B cell (primary cell): ENCODE measurements at regions not wholly inside any gene's neighbourhood (a gene's known extent, or its start where the extent isn't known, plus 50 kb on each side); places are given as distances from the start of the nearest gene placed in this dataset.

ENCODE experiments used
- ATAC-seq: fragments of 200-7000 bp; cut with Tn5 transposase; one replicate; pipeline ENCODE4 v1.10.0; 2021; ENCODE audit warnings: low read depth, mild to moderate bottlenecking, moderate number of reproducible peaks, moderate library complexity
- CTCF ChIA-PET: fragments of 350-600 bp; sonication (Branson Sonifier 250); formaldehyde crosslinking; loops from one replicate; lab custom pipeline; 2021; ENCODE audit warnings: antibody characterized with exemption, inconsistent platforms; lab: Charles Lee
- POLR2A ChIA-PET: fragments of 350-600 bp; sonication (Branson Sonifier 250); formaldehyde crosslinking; loops from one replicate; lab custom pipeline; 2021; ENCODE audit warnings: antibody characterized with exemption; lab: Charles Lee
- DNase-seq: peaks from one replicate; pipeline ENCODE4 v3.0.0; 2013
- H2AFZ ChIP-seq: 2 replicates; pipeline ENCODE4 v1.6.1; 2012; ENCODE audit warnings: mild to moderate bottlenecking, low read depth, low read length; ENCODE audit not compliant: insufficient read depth, poor library complexity, severe bottlenecking
- H3K27ac ChIP-seq, 2 donors: 1 replicate in 1 of 2; 2 replicates in 1 of 2; pipeline ENCODE4 v1.5.1; 2012 to 2013; ENCODE audit warnings: low read length in 2 of 2, mild to moderate bottlenecking in 2 of 2, moderate library complexity in 1 of 2
- H3K27me3 ChIP-seq, 4 experiments: fragments of 200-600 bp in 1 of 4; sonication (generic) in 1 of 4; replicated peaks in 1 of 4; 1 replicate in 2 of 4; 2 replicates in 2 of 4; pipeline versions ENCODE4 v1.6.1 to v1.7.0; 2013 to 2016; ENCODE audit warnings: low read length in 3 of 4, mild to moderate bottlenecking in 2 of 4, mixed read lengths in 1 of 4, moderate library complexity in 1 of 4; ENCODE audit not compliant: insufficient read depth in 4 of 4, control insufficient read depth in 3 of 4; ENCODE audit errors: control extremely low read depth in 1 of 4
- H3K36me3 ChIP-seq, 2 experiments: replicated peaks in 1 of 2; 1 replicate in 1 of 2; 2 replicates in 1 of 2; pipeline versions ENCODE4 v1.6.1 to v1.7.1; 2013; ENCODE audit warnings: low read length in 1 of 2; ENCODE audit not compliant: insufficient read depth in 2 of 2, control insufficient read depth in 1 of 2; ENCODE audit errors: control extremely low read depth in 1 of 2, extremely low read depth in 1 of 2
- H3K4me1 ChIP-seq, 2 donors: fragments of 200-600 bp in 1 of 2; sonication (generic) in 1 of 2; 1 replicate in 1 of 2; 2 replicates in 1 of 2; pipeline versions ENCODE4 v1.5.1 to v1.6.1; 2013 to 2017; ENCODE audit warnings: low read length in 2 of 2; ENCODE audit not compliant: control insufficient read depth in 2 of 2, insufficient read depth in 2 of 2
- H3K4me2 ChIP-seq: replicated peaks from 2 replicates; pipeline ENCODE3; 2012; ENCODE audit warnings: mild to moderate bottlenecking, low read depth, low read length; ENCODE audit not compliant: poor library complexity, severe bottlenecking
- H3K4me3 ChIP-seq, 5 experiments: fragments of 200-600 bp in 1 of 5; sonication (generic) in 1 of 5; 1 replicate in 3 of 5; 2 replicates in 2 of 5; pipeline versions ENCODE4 v1.5.1 to v1.7.0; 2011 to 2016; ENCODE audit warnings: low read length in 4 of 5, mild to moderate bottlenecking in 4 of 5, low read depth in 2 of 5, control low read depth in 1 of 5, moderate library complexity in 1 of 5; ENCODE audit not compliant: insufficient read depth in 1 of 5; ENCODE audit errors: control extremely low read depth in 1 of 5, extremely low read depth in 1 of 5
- H3K79me2 ChIP-seq: fragments of 200-600 bp; sonication (generic); one replicate; pipeline ENCODE4 v1.6.0; 2016; ENCODE audit warnings: low read length; ENCODE audit not compliant: control insufficient read depth, insufficient read depth
- H3K9ac ChIP-seq: fragments of 200-600 bp; sonication (generic); 2 replicates; pipeline ENCODE4 v1.6.1; 2017; ENCODE audit warnings: mild to moderate bottlenecking, low read length, moderate library complexity
- H3K9me3 ChIP-seq, 3 donors: one replicate each; pipeline versions ENCODE4 v1.6.1 to v1.7.1; 2013; ENCODE audit warnings: low read length in 2 of 3; ENCODE audit not compliant: control insufficient read depth in 2 of 3, insufficient read depth in 1 of 3; ENCODE audit errors: control extremely low read depth in 1 of 3
- H4K20me1 ChIP-seq: 2 replicates; pipeline ENCODE4 v1.6.0; 2012; ENCODE audit warnings: mild to moderate bottlenecking, low read length; ENCODE audit not compliant: insufficient read depth, control insufficient read depth, poor library complexity, severe bottlenecking
- H3K27ac Mint-ChIP-seq: one replicate; pipeline ENCODE4 v1.8.0; 2021; ENCODE audit warnings: mixed read lengths
- H3K27me3 Mint-ChIP-seq: one replicate; pipeline ENCODE4 v1.8.0; 2021; ENCODE audit warnings: mixed read lengths
- H3K4me1 Mint-ChIP-seq: one replicate; pipeline ENCODE4 v1.8.0; 2021; ENCODE audit warnings: mixed read lengths
- H3K4me3 Mint-ChIP-seq: one replicate; pipeline ENCODE4 v1.8.0; 2021; ENCODE audit warnings: mixed read lengths
- H3K9me3 Mint-ChIP-seq: one replicate; pipeline ENCODE4 v1.8.0; 2022; ENCODE audit warnings: mixed read lengths; ENCODE audit not compliant: insufficient read depth
- EZH2 ChIP-seq: IDR thresholded peaks from 2 replicates; pipeline ENCODE4 v1.6.1; 2012; ENCODE audit warnings: borderline replicate concordance, low read depth, mild to moderate bottlenecking, moderate library complexity, low read length; ENCODE audit not compliant: insufficient read depth, poor library complexity, severe bottlenecking
- WGBS: methylation state at CpG from one replicate; pipeline ENCODE4 v1.1.5; 2013; ENCODE audit warnings: missing lambda C conversion rate; ENCODE audit not compliant: insufficient coverage; 5-methylcytosine and 5-hydroxymethylcytosine counted together
- intact Hi-C: fragments of 100-400 bp; cut with micrococcal nuclease; formaldehyde crosslinking; loops from one replicate; pipeline ENCODE4 v1.10.0; 2022
- TF ChIP-seq, protein P1 (sequence below): fragments of 200-600 bp; IDR thresholded peaks from one replicate; pipeline ENCODE4 v1.8.0; 2022; ENCODE audit warnings: antibody characterized with exemption, mild to moderate bottlenecking

DNA sequence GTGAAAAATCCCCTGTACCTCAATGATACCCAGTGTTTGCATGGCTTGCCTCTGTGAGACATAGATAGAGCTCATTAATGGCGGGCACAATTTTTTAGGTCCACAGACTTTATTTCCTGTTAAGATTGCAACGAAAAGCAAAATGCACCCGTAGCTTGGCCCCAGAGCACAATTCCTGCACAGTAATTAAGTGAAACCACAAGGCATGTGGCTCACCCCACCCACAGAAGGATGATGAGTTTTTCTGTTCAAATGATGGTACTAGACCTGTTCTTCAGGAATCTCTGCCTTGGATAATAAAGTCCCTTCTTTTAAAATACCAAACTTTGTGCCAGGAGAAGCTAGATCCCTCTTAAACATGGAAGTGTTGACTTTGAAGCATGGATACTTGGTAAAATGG is 738.1 kb downstream of the QKI start:
- no peaks in the 10 kb centered on the region for H3K36me3 ChIP-seq
- H3K4me3 ChIP-seq = no peak overlapping the region
- H3K79me2 ChIP-seq = no peaks in the 10 kb centered on the region
- H3K9me3 ChIP-seq = peaks cover 0 to 8% (median 0%) of the 10 kb centered on the region in 3 donors
- no peaks in the 10 kb centered on the region for H4K20me1 ChIP-seq
- no peaks in the 10 kb centered on the region for H3K4me1 ChIP-seq
- no peaks in the 10 kb centered on the region for H3K27me3 ChIP-seq
- H3K9me3 Mint-ChIP-seq = peaks cover 4% of the 10 kb centered on the region
- H3K9ac ChIP-seq = no peak overlapping the region
- no peak overlapping the region for H3K4me3 Mint-ChIP-seq
- TF ChIP-seq, protein P1, sequence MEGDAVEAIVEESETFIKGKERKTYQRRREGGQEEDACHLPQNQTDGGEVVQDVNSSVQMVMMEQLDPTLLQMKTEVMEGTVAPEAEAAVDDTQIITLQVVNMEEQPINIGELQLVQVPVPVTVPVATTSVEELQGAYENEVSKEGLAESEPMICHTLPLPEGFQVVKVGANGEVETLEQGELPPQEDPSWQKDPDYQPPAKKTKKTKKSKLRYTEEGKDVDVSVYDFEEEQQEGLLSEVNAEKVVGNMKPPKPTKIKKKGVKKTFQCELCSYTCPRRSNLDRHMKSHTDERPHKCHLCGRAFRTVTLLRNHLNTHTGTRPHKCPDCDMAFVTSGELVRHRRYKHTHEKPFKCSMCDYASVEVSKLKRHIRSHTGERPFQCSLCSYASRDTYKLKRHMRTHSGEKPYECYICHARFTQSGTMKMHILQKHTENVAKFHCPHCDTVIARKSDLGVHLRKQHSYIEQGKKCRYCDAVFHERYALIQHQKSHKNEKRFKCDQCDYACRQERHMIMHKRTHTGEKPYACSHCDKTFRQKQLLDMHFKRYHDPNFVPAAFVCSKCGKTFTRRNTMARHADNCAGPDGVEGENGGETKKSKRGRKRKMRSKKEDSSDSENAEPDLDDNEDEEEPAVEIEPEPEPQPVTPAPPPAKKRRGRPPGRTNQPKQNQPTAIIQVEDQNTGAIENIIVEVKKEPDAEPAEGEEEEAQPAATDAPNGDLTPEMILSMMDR = no peak
- TF ChIP-seq EZH2 = no peak
- intact Hi-C loops = no loop called here
- no peak overlapping the region for H3K27ac ChIP-seq
- ChIA-PET POLR2A (no interaction called here), CTCF (no interaction called here)
- H3K4me1 Mint-ChIP-seq = no peaks in the 10 kb centered on the region
- no peak for DNase-seq
- H2AFZ ChIP-seq = no peak overlapping the region
- ATAC-seq = no peak
- 100% methylated on average over 1 of the region's 3 CpGs for WGBS
- H3K27me3 Mint-ChIP-seq = no peaks in the 10 kb centered on the region
- H3K27ac Mint-ChIP-seq = no peak overlapping the region
- no peak overlapping the region for H3K4me2 ChIP-seq

DNA sequence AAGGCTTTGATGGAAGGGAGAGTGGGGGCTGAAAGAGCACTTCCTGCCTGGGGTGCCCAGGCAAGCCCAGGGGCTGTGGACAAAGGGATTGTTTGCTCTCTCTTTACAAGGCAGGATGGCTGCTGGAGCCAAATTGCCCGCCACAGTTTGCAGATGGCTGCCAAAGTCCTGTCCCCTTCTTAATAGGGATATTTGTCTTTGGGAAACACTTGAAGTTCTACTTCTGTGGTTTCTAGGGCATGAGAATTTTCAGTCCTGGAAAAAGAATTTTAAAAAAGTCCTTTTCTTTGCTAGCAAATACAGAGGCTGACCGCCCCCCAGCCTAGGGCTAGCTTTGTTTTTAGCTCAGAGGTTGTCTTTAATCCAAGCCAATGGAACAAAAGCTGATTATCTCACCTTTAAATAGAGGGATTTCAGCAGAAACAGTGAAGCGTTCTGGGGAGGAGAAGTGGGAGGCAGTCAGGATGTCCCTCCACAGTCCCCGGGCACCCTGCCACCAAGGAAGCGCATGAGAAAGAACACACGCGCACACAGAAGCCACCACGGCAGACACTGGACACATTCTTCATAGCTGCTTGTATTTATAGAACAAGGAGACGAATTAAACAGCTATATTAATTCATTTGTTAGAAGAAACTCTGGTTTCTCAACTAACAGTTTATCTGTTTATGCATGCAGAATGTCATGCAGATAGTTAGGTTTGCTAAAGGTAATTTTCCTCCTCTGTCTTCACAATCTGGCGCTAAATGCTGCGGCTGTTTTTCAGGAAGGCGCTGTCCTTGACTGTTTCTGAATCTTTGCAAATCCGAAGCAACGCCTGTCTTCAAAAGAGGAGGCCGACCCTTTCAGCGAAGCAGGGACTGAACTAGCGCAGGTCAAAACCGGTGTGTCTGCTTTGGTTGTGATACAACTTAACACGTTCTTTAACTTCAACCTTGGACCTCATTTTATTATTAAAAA is 736.9 kb downstream of the QKI start:
- TF ChIP-seq EZH2 = no peak
- TF ChIP-seq, protein P1 = no peak
- Histone ChIP-seq H3K27me3 (no peaks in the 10 kb centered on the region), H3K4me3 (no peak overlapping the region), H3K27ac (no peak overlapping the region), H2AFZ (no peak overlapping the region), H3K4me2 (no peak overlapping the region), H3K36me3 (no peaks in the 10 kb centered on the region), H3K9me3 (peaks cover 0 to 8% (median 0%) of the 10 kb centered on the region in 3 donors), H3K79me2 (no peaks in the 10 kb centered on the region), H3K4me1 (no peaks in the 10 kb centered on the region), H3K9ac (no peak overlapping the region), H4K20me1 (no peaks in the 10 kb centered on the region)
- Mint-ChIP-seq H3K27ac (no peak overlapping the region), H3K27me3 (no peaks in the 10 kb centered on the region), H3K9me3 (peaks cover 7% of the 10 kb centered on the region), H3K4me1 (no peaks in the 10 kb centered on the region), H3K4me3 (no peak overlapping the region)
- intact Hi-C loops = no loop called here
- CTCF ChIA-PET = no interaction called here
- 91% methylated on average over 9 of the region's 19 CpGs for WGBS
- POLR2A ChIA-PET = no interaction called here
- ATAC-seq (no peak), DNase-seq (no peak)
